ENCODE measurements at regions not wholly inside any gene's neighbourhood (a gene's known extent, or its start where the extent isn't known, plus 50 kb on each side); places are given as distances from the start of the nearest gene placed in this dataset.

- TF ChIP-seq CTCF (IDR thresholded peaks at IDR 0.05) (no peak), POLR2A (IDR thresholded peaks at IDR 0.05) (no peak)
These were observed 254.0 kb upstream of the GAS1 start for GRCh38 chr9:87201351-87201751.

Data from testis (tissue), 2 donors.